GM13977 (cell line): ENCODE measurements at regions not wholly inside any gene's neighbourhood (a gene's known extent, or its start where the extent isn't known, plus 50 kb on each side); places are given as distances from the start of the nearest gene placed in this dataset.

Experiments used
- DNase-seq: peaks from one replicate; pipeline ENCODE4 v3.0.0; 2012; ENCODE audit warnings: low spot score
- CTCF ChIP-seq: IDR thresholded peaks from 2 replicates; pipeline ENCODE4 v1.5.1; 2012; ENCODE audit warnings: mild to moderate bottlenecking, control low read depth; ENCODE audit not compliant: insufficient read depth; ENCODE audit errors: extremely low read depth, missing control alignments
- in situ Hi-C: fragments of 300-500 bp; cut with MboI; formaldehyde crosslinking; loops from one replicate; pipeline ENCODE4 v1.12.0; 2022; ENCODE audit warnings: low sequenced_read_pairs, low pct_unique_long_range_greater_than_20kb, mixed read lengths, inconsistent platforms; ENCODE audit not compliant: unreplicated experiment

GRCh38 chr10:78576276-78576675 is 492.5 kb upstream of the ZMIZ1 start:
- in situ Hi-C loops = no loop called here
- DNase-seq = no peak
- TF ChIP-seq CTCF = no peak

GRCh38 chr10:78577712-78578111 is 491.1 kb upstream of the ZMIZ1 start:
- DNase-seq = no peak
- in situ Hi-C loops = no loop called here
- no peak for TF ChIP-seq CTCF

DNA sequence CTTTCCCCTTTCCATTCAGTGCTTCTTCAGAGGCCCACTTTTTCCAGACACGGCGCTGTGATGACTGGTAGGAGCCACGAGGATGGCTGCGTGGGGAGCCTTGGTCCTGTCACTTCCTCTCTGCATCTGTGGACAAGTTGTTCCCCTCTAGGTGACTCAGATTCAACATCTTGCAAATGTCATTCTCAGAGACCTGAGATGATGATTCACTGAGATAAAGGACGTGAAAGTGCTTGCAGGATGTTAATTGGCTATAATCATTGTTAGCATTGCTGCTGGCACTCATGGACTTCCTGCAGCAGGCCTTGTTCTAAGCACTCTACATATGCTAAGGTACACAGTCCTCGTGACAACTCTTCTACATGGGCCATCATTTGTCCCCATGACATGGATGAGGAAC is 489.8 kb upstream of the ZMIZ1 start:
- no peak for DNase-seq
- TF ChIP-seq CTCF = no peak
- in situ Hi-C loops = no loop called here

DNA sequence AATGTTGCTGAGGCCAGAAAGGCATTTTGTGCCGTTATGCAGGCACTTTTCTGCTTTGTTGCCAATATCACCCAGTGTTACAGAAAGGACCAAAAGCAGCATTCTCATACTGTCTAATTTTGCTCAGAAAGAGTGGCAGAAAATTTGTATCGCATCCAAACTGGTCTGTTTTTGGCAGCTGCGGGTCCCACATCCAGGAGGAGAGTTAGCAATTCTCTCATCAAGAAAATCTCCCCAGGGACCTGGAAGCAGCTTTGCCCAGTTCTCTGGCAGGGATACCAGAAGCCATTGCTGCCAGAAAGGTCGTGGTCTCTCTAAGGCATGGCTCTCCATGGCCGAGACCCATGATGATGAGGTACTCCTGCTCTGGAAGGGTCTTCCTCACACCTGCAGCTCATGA is 489.2 kb upstream of the ZMIZ1 start:
- no peak for DNase-seq
- no peak for TF ChIP-seq CTCF
- in situ Hi-C loops = no loop called here

DNA sequence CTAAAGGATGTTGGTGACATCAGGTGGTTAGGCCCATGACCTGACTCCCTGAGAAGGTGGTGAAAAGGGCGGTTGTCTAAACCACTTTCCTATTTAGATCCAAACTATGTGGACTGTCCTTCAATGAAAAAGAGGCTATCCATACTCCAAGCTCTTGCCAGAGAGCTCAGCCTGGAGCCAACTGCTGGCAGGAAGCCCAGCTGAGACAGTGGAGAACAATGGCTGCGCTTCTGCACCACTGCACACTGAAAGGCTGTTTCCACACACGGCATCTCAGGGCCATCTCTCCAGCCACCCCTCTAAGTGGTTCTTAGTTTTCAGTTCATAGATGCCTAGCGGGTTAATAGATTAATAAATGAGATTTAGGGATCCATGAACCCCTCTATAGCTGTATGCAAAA is 488.8 kb upstream of the ZMIZ1 start:
- no peak for TF ChIP-seq CTCF
- no peak for DNase-seq
- in situ Hi-C loops = no loop called here

DNA sequence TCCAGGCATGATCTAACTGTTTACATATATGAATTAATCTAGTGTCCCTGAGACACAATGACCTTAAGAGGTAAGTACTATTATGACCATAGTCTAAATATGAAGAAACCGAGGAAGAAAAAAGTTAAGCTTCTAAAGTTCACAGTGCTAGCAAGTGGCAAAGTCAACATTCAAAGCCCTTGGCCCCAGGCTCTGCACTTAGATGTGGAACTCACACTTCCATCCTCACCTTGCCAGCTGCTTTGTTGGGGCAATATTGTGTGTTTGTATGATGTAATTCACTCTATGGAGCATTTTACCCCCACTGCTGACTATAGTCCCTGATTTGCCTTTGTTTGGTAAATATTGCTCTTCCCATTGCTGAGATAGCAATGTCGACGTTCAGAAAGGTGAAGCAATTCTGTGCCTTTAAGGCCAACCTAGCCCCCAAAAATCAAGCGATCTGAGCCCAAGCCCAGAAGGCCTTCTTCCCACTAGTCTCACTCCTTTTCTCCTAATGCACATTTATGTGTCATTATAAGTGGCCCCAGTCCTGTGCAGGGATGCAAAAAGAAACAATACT is 487.6 kb upstream of the ZMIZ1 start:
- in situ Hi-C loops = no loop called here

More for the DNA sequence above, 487.6 kb upstream of the ZMIZ1 start:
- no peak for DNase-seq
- TF ChIP-seq CTCF = no peak
